ENCODE measurements at regions not wholly inside any gene's neighbourhood (a gene's known extent, or its start where the extent isn't known, plus 50 kb on each side); places are given as distances from the start of the nearest gene placed in this dataset.

DNA sequence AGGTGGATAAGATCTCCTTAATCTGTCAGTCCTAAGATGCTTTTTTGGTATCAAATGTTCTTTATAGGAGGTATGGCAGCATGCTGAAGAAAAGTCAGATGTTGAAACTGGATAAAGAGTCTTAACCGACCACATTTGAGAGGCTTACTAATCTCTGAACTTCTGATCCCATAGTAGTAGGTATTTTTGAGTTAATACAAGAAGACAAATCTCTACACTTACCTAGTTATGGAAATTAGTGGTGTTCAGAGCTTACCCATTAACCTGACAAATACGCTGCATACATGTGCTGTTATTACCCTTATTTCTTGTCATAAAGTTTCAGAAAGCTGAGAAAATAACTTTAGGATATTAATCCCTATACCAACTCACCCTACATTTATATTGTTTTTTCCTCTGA lies 83.0 kb downstream of the ISL1 start:
- no peak for TF ChIP-seq POLR2A (IDR thresholded peaks at IDR 0.05)
- TF ChIP-seq, protein P1, sequence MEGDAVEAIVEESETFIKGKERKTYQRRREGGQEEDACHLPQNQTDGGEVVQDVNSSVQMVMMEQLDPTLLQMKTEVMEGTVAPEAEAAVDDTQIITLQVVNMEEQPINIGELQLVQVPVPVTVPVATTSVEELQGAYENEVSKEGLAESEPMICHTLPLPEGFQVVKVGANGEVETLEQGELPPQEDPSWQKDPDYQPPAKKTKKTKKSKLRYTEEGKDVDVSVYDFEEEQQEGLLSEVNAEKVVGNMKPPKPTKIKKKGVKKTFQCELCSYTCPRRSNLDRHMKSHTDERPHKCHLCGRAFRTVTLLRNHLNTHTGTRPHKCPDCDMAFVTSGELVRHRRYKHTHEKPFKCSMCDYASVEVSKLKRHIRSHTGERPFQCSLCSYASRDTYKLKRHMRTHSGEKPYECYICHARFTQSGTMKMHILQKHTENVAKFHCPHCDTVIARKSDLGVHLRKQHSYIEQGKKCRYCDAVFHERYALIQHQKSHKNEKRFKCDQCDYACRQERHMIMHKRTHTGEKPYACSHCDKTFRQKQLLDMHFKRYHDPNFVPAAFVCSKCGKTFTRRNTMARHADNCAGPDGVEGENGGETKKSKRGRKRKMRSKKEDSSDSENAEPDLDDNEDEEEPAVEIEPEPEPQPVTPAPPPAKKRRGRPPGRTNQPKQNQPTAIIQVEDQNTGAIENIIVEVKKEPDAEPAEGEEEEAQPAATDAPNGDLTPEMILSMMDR (IDR thresholded peaks at IDR 0.05), result no peak

Measured in body of pancreas (tissue), 4 donors.